Immature natural killer cell (primary cell): ENCODE measurements at regions not wholly inside any gene's neighbourhood (a gene's known extent, or its start where the extent isn't known, plus 50 kb on each side); places are given as distances from the start of the nearest gene placed in this dataset.
"Not testable (repeated sequence)": the region's sequence is repeated elsewhere in the genome, so short reads cannot be mapped to it uniquely, and the experiment has no call there.

Source experiments
- DNase-seq, 3 donors: peaks; one replicate each; pipeline ENCODE4 v3.0.0; 2022; ENCODE audit warnings: mixed read lengths in 1 of 3
- H3K27ac Mint-ChIP-seq, 6 donors: one replicate each; pipeline ENCODE4 v1.8.0; 2020; ENCODE audit warnings: mixed read lengths in 6 of 6, mild to moderate bottlenecking in 5 of 6, inconsistent platforms in 4 of 6, moderate library complexity in 3 of 6
- H3K27me3 Mint-ChIP-seq, 3 donors: one replicate each; pipeline ENCODE4 v1.8.0; 2020 to 2021; ENCODE audit warnings: low read depth in 3 of 3, mild to moderate bottlenecking in 3 of 3, mixed read lengths in 3 of 3, moderate library complexity in 3 of 3, inconsistent platforms in 1 of 3
- H3K36me3 Mint-ChIP-seq, 3 donors: one replicate each; pipeline ENCODE4 v1.8.0; 2020; ENCODE audit warnings: mixed read lengths in 3 of 3, inconsistent platforms in 2 of 3, mild to moderate bottlenecking in 2 of 3
- H3K4me1 Mint-ChIP-seq, 2 donors: one replicate each; pipeline ENCODE4 v1.8.0; 2020; ENCODE audit warnings: inconsistent platforms in 2 of 2, mild to moderate bottlenecking in 2 of 2, mixed read lengths in 2 of 2, moderate library complexity in 1 of 2
- H3K4me3 Mint-ChIP-seq, 5 donors: one replicate each; pipeline ENCODE4 v1.8.0; 2020; ENCODE audit warnings: mild to moderate bottlenecking in 5 of 5, mixed read lengths in 5 of 5, inconsistent platforms in 3 of 5, moderate library complexity in 3 of 5
- H3K9me3 Mint-ChIP-seq, 6 donors: one replicate each; pipeline ENCODE4 v1.8.0; 2020; ENCODE audit warnings: mild to moderate bottlenecking in 6 of 6, mixed read lengths in 6 of 6, inconsistent platforms in 4 of 6, moderate library complexity in 3 of 6

- no peak overlapping the region for H3K27ac Mint-ChIP-seq
- no peak for DNase-seq
- no peaks in the 10 kb centered on the region for H3K27me3 Mint-ChIP-seq
- peaks cover 5 to 35% (median 15%) of the 10 kb centered on the region in 6 donors for H3K9me3 Mint-ChIP-seq
- H3K36me3 Mint-ChIP-seq, result peaks cover 0 to 3% (median 0%) of the 10 kb centered on the region in 3 donors
- H3K4me3 Mint-ChIP-seq, result no peak overlapping the region
- no peaks in the 10 kb centered on the region for H3K4me1 Mint-ChIP-seq
Observed at GRCh38 chr6:92273694-92274093, 1145.7 kb downstream of the EPHA7 start.

GRCh38 chr6:92271091-92271490 is 1148.3 kb downstream of the EPHA7 start:
- Mint-ChIP-seq H3K4me1 (no peaks in the 10 kb centered on the region), H3K27ac (no peak overlapping the region), H3K27me3 (no peaks in the 10 kb centered on the region), H3K36me3 (peaks cover 0 to 3% (median 0%) of the 10 kb centered on the region in 3 donors), H3K9me3 (peaks cover 5 to 46% (median 20%) of the 10 kb centered on the region in 6 donors), H3K4me3 (no peak overlapping the region)
- no peak for DNase-seq

GRCh38 chr6:92270365-92270764 is 1149.0 kb downstream of the EPHA7 start:
- Mint-ChIP-seq H3K9me3 (peaks cover 2 to 40% (median 22%) of the 10 kb centered on the region in 6 donors), H3K4me3 (no peak overlapping the region)

GRCh38 chr6:92267335-92267734 is 1152.0 kb downstream of the EPHA7 start:
- H3K4me1 Mint-ChIP-seq, result no peaks in the 10 kb centered on the region
- H3K9me3 Mint-ChIP-seq, result peaks cover 2 to 42% (median 15%) of the 10 kb centered on the region in 6 donors
- no peak overlapping the region for H3K4me3 Mint-ChIP-seq
- no peak overlapping the region for H3K27ac Mint-ChIP-seq
- no peak for DNase-seq
- H3K36me3 Mint-ChIP-seq, result peaks cover 0 to 5% (median 2%) of the 10 kb centered on the region in 3 donors
- no peaks in the 10 kb centered on the region for H3K27me3 Mint-ChIP-seq

More at GRCh38 chr6:92270365-92270764, 1149.0 kb downstream of the EPHA7 start:
- Mint-ChIP-seq H3K27ac (no peak overlapping the region), H3K36me3 (peaks cover 0 to 3% (median 0%) of the 10 kb centered on the region in 3 donors), H3K4me1 (no peaks in the 10 kb centered on the region), H3K27me3 (no peaks in the 10 kb centered on the region)
- no peak for DNase-seq

- DNase-seq, result no peak
- Mint-ChIP-seq H3K27ac (no peak overlapping the region), H3K4me1 (no peaks in the 10 kb centered on the region), H3K4me3 (no peak overlapping the region), H3K36me3 (peaks cover 0 to 7% (median 0%) of the 10 kb centered on the region in 3 donors), H3K27me3 (peaks cover 0 to 2% (median 0%) of the 10 kb centered on the region in 3 donors), H3K9me3 (peaks cover 6 to 54% (median 20%) of the 10 kb centered on the region in 6 donors)
Observed at GRCh38 chr6:92263864-92264263, 1155.5 kb downstream of the EPHA7 start.

GRCh38 chr6:92259171-92259570 is 1160.2 kb downstream of the EPHA7 start:
- H3K4me3 Mint-ChIP-seq, result no peak overlapping the region
- H3K4me1 Mint-ChIP-seq, result no peaks in the 10 kb centered on the region
- H3K36me3 Mint-ChIP-seq, result peaks cover 0 to 7% (median 0%) of the 10 kb centered on the region in 3 donors
- H3K27me3 Mint-ChIP-seq, result peaks cover 0 to 2% (median 0%) of the 10 kb centered on the region in 3 donors
- H3K27ac Mint-ChIP-seq, result no peak overlapping the region
- no peak for DNase-seq
- peaks cover 6 to 49% (median 18%) of the 10 kb centered on the region in 6 donors for H3K9me3 Mint-ChIP-seq

- no peak for DNase-seq
- H3K27me3 Mint-ChIP-seq, result no peaks in the 10 kb centered on the region
- H3K4me3 Mint-ChIP-seq, result no peak overlapping the region
Observed at GRCh38 chr6:92243315-92243714, 1176.0 kb downstream of the EPHA7 start.

GRCh38 chr6:92231171-92231701 is 1188.1 kb downstream of the EPHA7 start:
- H3K4me3 Mint-ChIP-seq, result no peak overlapping the region
- peaks cover 12 to 35% (median 26%) of the 10 kb centered on the region in 6 donors for H3K9me3 Mint-ChIP-seq
- peaks cover 0 to 3% (median 0%) of the 10 kb centered on the region in 3 donors for H3K36me3 Mint-ChIP-seq
- H3K27ac Mint-ChIP-seq, result no peak overlapping the region
- DNase-seq, result no peak
- no peaks in the 10 kb centered on the region for H3K4me1 Mint-ChIP-seq
- peaks cover 0 to 1% (median 0%) of the 10 kb centered on the region in 3 donors for H3K27me3 Mint-ChIP-seq

More at GRCh38 chr6:92243315-92243714, 1176.0 kb downstream of the EPHA7 start:
- no peak overlapping the region for H3K27ac Mint-ChIP-seq
- no peaks in the 10 kb centered on the region for H3K4me1 Mint-ChIP-seq
- peaks cover 3 to 15% (median 9%) of the 10 kb centered on the region in 6 donors for H3K9me3 Mint-ChIP-seq
- H3K36me3 Mint-ChIP-seq, result no peaks in the 10 kb centered on the region

- not testable (repeated sequence) for H3K4me1 Mint-ChIP-seq, H3K27ac Mint-ChIP-seq, DNase-seq, H3K36me3 Mint-ChIP-seq, H3K27me3 Mint-ChIP-seq, H3K4me3 Mint-ChIP-seq
- H3K9me3 Mint-ChIP-seq, result peaks cover 7 to 27% (median 18%) of the 10 kb centered on the region in 6 donors
Observed at GRCh38 chr6:92219987-92220386, 1199.4 kb downstream of the EPHA7 start.

- peaks cover 5 to 55% (median 22%) of the 10 kb centered on the region in 6 donors for H3K9me3 Mint-ChIP-seq
- peaks cover 0 to 5% (median 0%) of the 10 kb centered on the region in 3 donors for H3K36me3 Mint-ChIP-seq
- H3K27me3 Mint-ChIP-seq, result no peaks in the 10 kb centered on the region
- H3K4me1 Mint-ChIP-seq, result no peaks in the 10 kb centered on the region
- no peak overlapping the region for H3K4me3 Mint-ChIP-seq
- DNase-seq, result no peak
- no peak overlapping the region for H3K27ac Mint-ChIP-seq
Observed at GRCh38 chr6:92216717-92217116, 1202.6 kb downstream of the EPHA7 start.

- H3K4me1 Mint-ChIP-seq, result no peaks in the 10 kb centered on the region
- H3K27me3 Mint-ChIP-seq, result peaks cover 0 to 2% (median 0%) of the 10 kb centered on the region in 3 donors
- no peak overlapping the region for H3K4me3 Mint-ChIP-seq
- no peak overlapping the region for H3K27ac Mint-ChIP-seq
- DNase-seq, result no peak
- peaks cover 0 to 7% (median 0%) of the 10 kb centered on the region in 3 donors for H3K36me3 Mint-ChIP-seq
- H3K9me3 Mint-ChIP-seq, result peaks cover 7 to 30% (median 12%) of the 10 kb centered on the region in 6 donors
Observed at GRCh38 chr6:92201618-92202017, 1217.7 kb downstream of the EPHA7 start.

- Mint-ChIP-seq H3K27ac (no peak overlapping the region), H3K4me3 (no peak overlapping the region), H3K9me3 (peaks cover 12 to 37% (median 20%) of the 10 kb centered on the region in 6 donors), H3K36me3 (peaks cover 0 to under 1% (median 0%) of the 10 kb centered on the region in 3 donors), H3K27me3 (no peaks in the 10 kb centered on the region), H3K4me1 (no peaks in the 10 kb centered on the region)
- DNase-seq, result no peak
Observed at GRCh38 chr6:92196325-92196724, 1223.0 kb downstream of the EPHA7 start.

- Mint-ChIP-seq H3K4me1 (no peaks in the 10 kb centered on the region), H3K27ac (no peak overlapping the region), H3K9me3 (peaks cover 12 to 41% (median 23%) of the 10 kb centered on the region in 6 donors), H3K4me3 (no peak overlapping the region), H3K27me3 (no peaks in the 10 kb centered on the region), H3K36me3 (peaks cover 0 to 3% (median 0%) of the 10 kb centered on the region in 3 donors)
- DNase-seq, result no peak
Observed at GRCh38 chr6:92195796-92196195, 1223.6 kb downstream of the EPHA7 start.

- DNase-seq, result no peak
- Mint-ChIP-seq H3K27me3 (no peaks in the 10 kb centered on the region), H3K4me1 (no peaks in the 10 kb centered on the region), H3K36me3 (peaks cover 0 to 3% (median 0%) of the 10 kb centered on the region in 3 donors), H3K27ac (no peak overlapping the region), H3K9me3 (peaks cover 3 to 25% (median 17%) of the 10 kb centered on the region in 6 donors), H3K4me3 (no peak overlapping the region)
Observed at GRCh38 chr6:92188016-92188415, 1231.3 kb downstream of the EPHA7 start.

- H3K27me3 Mint-ChIP-seq, result no peaks in the 10 kb centered on the region
- H3K9me3 Mint-ChIP-seq, result peaks cover 0 to 15% (median 6%) of the 10 kb centered on the region in 6 donors
- H3K27ac Mint-ChIP-seq, result no peak overlapping the region
- no peak overlapping the region for H3K4me3 Mint-ChIP-seq
- H3K4me1 Mint-ChIP-seq, result no peaks in the 10 kb centered on the region
- no peak for DNase-seq
- no peaks in the 10 kb centered on the region for H3K36me3 Mint-ChIP-seq
Observed at GRCh38 chr6:92184933-92185332, 1234.4 kb downstream of the EPHA7 start.
